ENCODE measurements at regions not wholly inside any gene's neighbourhood (a gene's known extent, or its start where the extent isn't known, plus 50 kb on each side); places are given as distances from the start of the nearest gene placed in this dataset.

DNA sequence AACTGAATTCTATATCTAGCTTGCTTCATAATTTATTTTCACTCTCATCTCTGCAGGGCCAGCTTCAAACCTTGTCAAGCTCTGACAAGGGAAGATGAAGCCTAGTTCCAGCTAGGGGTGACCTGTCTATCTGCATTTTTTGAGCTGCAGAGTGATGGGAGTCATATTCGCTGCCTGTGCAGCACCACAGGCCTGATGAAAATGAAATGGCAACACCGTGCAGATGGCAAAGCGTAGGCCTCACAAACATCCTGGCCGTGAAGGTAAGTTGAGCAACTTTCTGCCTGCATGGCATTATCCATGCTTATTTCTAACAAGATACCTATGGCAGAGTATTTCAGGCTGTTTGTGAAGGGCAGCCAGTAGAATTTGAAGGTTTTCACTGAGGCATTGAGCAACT, 86.4 kb upstream of the C1QTNF9B start:
- TF ChIP-seq, protein P1, sequence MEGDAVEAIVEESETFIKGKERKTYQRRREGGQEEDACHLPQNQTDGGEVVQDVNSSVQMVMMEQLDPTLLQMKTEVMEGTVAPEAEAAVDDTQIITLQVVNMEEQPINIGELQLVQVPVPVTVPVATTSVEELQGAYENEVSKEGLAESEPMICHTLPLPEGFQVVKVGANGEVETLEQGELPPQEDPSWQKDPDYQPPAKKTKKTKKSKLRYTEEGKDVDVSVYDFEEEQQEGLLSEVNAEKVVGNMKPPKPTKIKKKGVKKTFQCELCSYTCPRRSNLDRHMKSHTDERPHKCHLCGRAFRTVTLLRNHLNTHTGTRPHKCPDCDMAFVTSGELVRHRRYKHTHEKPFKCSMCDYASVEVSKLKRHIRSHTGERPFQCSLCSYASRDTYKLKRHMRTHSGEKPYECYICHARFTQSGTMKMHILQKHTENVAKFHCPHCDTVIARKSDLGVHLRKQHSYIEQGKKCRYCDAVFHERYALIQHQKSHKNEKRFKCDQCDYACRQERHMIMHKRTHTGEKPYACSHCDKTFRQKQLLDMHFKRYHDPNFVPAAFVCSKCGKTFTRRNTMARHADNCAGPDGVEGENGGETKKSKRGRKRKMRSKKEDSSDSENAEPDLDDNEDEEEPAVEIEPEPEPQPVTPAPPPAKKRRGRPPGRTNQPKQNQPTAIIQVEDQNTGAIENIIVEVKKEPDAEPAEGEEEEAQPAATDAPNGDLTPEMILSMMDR (IDR thresholded peaks at IDR 0.05) = no peak
- H3K27ac ChIP-seq = no peak overlapping the region
- no peak for DNase-seq (ENCODE audit: low spot score)
- no peak overlapping the region for H3K4me3 ChIP-seq

DNA sequence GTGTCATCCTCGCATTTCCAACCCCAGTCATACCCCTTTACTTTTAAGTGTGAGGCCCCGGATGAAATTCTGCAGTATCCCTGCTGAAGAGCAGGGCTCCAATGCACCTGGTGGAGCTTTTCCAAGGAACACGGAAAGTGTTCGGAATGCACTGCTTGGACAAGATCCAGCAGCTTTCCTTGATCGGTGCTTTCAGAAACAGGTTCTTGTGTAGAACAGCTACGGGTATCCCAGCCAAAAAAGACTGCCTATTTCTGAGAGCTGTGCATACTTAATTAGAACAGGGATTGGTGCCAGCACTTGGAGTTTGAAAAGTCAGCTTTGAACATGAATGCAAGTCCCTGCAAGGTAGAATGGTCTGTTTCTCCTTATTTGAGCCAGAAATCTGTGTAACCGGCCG, 87.2 kb upstream of the C1QTNF9B start:
- DNase-seq (ENCODE audit: low spot score) = no peak
- TF ChIP-seq, protein P1 (IDR thresholded peaks at IDR 0.05) = no peak

DNA sequence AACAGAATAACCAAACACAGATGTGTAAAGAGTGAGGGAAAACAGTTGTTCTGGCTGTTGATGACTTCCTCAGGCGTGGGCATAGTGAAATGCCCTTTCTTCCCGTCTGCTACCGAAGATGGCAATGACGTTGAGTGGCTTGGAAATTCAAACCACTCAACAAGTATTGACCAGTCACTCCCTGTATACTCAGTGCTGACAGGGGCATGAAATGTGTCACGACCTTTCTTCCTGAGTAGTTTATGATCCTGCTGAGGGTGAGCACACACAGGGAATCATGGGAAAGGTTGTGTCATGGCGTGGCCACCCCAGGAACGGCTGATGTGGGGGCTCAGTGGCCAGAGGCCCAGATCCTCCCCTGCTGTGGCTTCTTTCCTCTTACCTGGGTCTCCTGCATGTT, 87.8 kb upstream of the C1QTNF9B start:
- H3K4me3 ChIP-seq = no peak overlapping the region
- TF ChIP-seq, protein P1 (IDR thresholded peaks at IDR 0.05) = no peak
- H3K27ac ChIP-seq = no peak overlapping the region
- DNase-seq (ENCODE audit: low spot score) = no peak

More for the DNA sequence above, 87.2 kb upstream of the C1QTNF9B start:
- H3K27ac ChIP-seq = no peak overlapping the region
- H3K4me3 ChIP-seq = no peak overlapping the region

DNA sequence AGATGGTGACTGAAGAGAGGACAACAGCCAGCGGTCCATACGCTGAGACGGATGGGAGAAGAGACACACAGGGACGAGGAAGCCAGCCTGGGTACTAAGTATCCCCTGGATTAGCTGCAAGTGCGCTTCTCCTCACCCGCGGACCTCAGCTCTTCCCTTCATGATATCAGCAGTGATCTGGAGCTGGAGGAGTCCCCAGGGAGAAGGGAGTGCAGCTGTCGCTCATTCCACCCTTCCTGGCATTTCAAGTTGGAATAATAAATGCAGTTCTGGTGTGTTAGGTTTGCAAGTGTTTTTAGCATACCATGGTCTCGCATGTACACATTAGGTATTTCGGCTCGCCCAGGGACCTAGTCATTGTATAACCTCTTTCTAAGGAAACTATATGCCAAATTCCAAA, 88.5 kb upstream of the C1QTNF9B start:
- H3K4me3 ChIP-seq = no peak overlapping the region
- no peak overlapping the region for H3K27ac ChIP-seq
- TF ChIP-seq, protein P1 (IDR thresholded peaks at IDR 0.05) = no peak

DNA sequence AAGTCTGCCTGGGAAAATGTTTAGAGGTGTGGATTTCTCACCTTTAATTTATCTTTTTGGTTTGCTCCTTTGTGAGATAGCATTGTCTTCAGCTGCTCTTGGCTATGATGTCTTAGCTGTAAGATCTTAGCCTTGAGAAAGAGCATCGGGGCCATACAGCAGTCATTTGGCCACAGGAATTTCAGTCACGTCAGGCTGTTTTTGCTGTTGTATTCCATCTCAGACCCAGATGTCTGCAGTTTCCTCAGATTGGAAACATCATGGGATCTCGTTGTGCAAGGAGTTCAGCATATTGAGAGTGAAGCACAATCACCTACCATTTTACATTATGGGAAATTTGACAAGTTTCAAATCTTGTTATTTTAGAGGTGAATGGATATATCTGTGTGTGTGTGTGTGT, 89.3 kb upstream of the C1QTNF9B start:
- TF ChIP-seq, protein P1 (IDR thresholded peaks at IDR 0.05) = no peak
- DNase-seq (ENCODE audit: low spot score) = no peak
- Histone ChIP-seq H3K4me3 (no peak overlapping the region), H3K27ac (no peak overlapping the region)

More for the DNA sequence above, 88.5 kb upstream of the C1QTNF9B start:
- no peak for DNase-seq (ENCODE audit: low spot score)

DNA sequence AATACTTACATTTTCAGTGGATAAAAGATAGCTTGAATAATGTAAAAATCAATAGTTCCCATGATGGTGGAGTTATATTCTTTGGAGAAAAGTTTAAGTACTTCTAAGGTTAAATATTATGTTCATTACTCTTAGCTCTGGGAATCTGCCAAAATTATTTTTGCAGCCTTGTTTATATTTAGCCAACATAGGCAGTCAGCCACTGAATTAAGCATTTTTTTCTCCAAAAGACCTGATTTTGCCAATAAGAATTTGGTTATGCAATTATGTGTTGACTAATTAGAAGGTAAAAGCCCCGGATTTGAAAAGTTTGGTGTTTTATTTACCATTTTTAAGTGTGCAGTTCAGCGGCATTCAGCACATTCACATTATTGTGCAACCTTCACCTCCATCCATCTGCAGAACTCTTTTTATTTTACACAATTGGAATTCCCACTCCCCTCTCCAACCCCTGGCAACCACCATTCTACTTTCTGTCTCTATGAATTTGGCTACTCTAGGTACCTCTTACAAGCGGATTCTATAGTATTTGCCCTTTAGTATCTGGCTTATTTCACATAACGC, 90.1 kb upstream of the C1QTNF9B start:
- TF ChIP-seq, protein P1 (IDR thresholded peaks at IDR 0.05) = no peak
- H3K27ac ChIP-seq = no peak overlapping the region
- DNase-seq (ENCODE audit: low spot score) = no peak
- no peak overlapping the region for H3K4me3 ChIP-seq

DNA sequence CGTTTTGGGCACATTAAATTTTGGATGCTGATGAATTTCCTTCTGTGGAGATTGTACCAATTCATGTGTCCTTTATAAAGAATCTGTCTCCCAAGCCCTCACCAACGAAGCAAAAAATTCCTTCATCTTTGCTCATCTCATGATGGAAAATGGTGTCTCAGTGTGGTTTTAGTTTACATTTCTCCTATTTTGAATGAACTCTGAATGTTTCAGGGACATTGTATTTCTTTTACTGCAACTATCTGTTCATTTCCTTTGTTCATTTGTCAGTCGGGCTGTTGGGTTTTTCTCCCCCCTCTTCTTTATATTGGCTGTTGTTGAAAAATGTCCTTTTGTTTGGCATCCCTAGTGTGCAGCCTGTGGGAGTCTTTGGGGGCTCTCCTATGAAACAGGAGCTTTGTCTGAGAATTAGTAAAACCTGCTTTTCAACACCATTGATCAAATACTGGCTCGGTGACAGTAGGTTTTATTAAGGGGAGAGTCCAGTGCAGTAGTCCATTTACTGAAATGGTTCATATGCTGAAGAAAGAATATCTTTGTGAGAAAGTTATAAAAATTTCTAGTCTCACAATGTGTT, 91.3 kb upstream of the C1QTNF9B start:
- Histone ChIP-seq H3K4me3 (no peak overlapping the region), H3K27ac (no peak overlapping the region)
- DNase-seq (ENCODE audit: low spot score) = no peak
- TF ChIP-seq, protein P1 (IDR thresholded peaks at IDR 0.05) = no peak
